Ammon's horn (tissue), 1 donor: ENCODE measurements at regions not wholly inside any gene's neighbourhood (a gene's known extent, or its start where the extent isn't known, plus 50 kb on each side); places are given as distances from the start of the nearest gene placed in this dataset.

Source experiments
- DNase-seq: peaks from one replicate; pipeline ENCODE4 v3.0.0-alpha.2; 2016; ENCODE audit warnings: low spot score

- DNase-seq: no peak
Observed at GRCh38 chr5:26227245-26227644, 811.1 kb downstream of the CDH9 start.

DNA sequence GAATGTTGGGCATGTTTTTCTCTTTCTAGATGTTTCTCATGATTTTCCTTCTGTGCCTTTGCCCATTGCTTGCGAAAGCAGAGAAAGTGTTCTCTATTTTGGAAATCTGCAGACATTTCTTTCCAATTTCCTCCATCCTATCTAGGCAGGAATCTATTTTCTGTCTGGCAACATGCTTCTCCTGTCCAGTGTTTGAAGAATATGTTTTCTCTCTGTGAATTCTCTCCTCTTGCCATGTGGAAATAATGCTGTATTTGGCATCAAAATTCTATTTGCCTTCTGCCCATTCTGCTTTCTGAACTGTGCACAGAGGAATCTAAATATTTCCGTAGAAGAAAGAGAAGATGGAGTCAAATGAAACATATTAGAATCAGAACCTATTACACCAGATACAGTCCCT lies 833.3 kb downstream of the CDH9 start:
- DNase-seq: no peak

DNA sequence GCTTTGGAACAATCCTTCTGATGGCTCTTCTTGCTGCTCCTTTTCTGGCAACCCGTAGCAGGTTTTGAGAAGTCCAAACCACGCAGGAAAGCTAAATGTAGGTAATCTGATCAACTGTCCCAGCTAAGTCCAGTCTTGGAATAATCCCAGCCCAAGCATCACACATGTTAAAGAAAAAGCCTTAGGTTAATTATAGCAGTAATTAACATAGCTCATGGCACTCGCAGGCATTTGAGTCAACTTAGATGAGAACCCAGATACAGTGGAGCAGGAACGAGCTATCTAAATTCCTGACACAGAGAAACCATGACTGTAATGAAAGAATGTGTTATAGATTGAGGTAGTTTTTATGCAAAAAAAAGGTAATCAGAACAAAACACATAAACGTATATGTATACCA lies 844.8 kb downstream of the CDH9 start:
- no peak for DNase-seq

- no peak for DNase-seq
Observed at GRCh38 chr5:26192486-26192885, 845.9 kb downstream of the CDH9 start.

DNA sequence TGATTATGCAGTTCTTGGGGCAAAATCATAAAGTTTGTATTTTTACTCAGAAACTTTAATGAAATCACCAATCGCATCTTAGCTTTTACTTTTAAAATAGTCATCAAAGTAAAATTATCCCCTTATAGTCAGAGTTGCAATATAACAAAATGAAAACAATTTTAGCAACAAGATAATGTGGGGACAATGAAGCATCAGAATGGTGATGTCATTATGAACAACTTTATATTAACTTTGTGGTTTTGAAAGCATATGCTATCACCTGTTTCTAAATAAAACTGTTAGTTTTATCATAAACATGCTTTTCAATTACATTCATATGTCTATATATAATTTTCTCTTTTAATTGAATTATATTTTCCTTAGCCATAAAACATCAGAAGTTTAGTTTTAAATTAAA lies 856.8 kb downstream of the CDH9 start:
- no peak for DNase-seq

GRCh38 chr5:26148569-26149107 lies 889.7 kb downstream of the CDH9 start:
- DNase-seq: no peak

DNA sequence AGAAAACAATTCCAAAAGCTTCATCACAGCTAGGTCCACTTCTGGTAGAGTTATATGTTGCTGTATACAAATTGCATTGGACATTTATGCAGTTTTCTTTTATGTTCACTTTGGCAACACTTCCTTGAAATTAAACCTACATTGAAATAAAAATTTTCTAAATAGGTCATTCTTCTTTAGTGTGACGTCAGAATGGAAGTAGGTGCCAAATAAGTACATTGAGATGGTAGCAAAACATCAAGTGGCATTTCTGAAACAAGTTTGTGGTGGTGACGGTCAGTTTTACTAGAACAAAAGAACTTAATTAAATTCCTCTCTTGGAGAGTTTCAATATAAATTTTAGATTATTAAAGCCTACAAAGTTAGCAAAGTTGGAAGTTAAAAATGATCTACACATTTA lies 895.1 kb downstream of the CDH9 start:
- DNase-seq: no peak

- peak; percentile 3 for DNase-seq
Observed at GRCh38 chr5:26121338-26121737, 917.0 kb downstream of the CDH9 start.

GRCh38 chr5:26104175-26104574 lies 934.2 kb downstream of the CDH9 start:
- no peak for DNase-seq

- no peak for DNase-seq
Observed at GRCh38 chr5:26060212-26060611, 978.2 kb downstream of the CDH9 start.

- DNase-seq: no peak
Observed at GRCh38 chr5:26054594-26054993, 983.8 kb downstream of the CDH9 start.

DNA sequence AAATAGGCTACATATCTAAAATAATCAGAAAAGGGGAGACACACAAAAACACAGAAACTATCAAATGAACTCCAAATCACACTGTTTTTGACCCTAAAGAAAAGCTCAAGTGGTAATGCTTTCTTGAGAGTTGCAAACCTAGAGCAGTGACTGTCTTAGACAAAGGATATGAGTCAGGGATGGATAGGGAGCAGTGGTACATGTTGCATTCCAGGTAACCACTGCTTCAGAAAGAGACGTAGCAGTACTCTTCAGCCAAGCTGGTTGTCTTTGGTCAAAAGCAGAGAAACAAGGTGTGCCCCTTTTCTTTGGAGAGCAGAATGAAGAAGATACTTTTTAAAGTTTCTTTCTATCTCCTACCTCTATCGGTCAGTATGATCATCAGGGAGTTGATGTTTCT lies 1003.6 kb downstream of the CDH9 start:
- DNase-seq: no peak

GRCh38 chr5:26031481-26031880 lies 1006.9 kb downstream of the CDH9 start:
- DNase-seq: no peak

DNA sequence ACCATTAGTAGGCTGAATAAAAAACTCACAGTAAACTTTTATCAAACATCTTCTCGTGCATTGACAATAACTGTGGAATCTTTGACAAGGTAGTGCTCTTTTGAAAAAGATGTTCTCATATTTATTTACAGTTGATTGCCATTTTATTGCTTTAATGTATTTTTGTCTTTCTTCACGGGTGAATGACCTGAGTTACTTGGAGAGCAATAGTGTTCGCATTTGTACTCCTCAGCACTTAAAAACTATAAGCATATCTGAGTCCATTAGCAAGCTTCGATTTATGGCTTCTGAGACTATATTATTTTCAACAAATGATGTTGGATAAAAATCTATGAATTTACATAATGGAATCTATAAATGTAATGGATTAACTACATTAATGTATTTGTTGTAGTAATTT lies 1012.3 kb downstream of the CDH9 start:
- no peak for DNase-seq

DNA sequence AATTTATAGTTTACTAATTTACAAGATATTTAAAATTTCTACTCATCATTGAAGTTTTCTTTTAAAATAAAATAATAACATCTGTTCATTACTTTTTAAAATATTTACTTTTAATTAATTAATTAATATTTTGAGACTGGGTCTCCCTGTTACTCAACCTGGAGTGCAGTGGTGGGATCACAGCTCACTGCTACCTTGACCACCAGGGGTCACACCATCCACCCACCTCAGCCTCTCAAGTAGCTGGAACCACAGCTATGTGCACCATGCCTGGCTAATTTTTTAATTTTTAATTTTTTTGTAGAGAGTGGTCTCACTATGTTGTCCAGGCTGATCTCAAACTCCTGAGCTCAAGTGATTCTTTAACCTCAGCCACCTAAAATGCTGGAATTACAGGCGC lies 1013.6 kb downstream of the CDH9 start:
- no peak for DNase-seq

GRCh38 chr5:26023361-26023760 lies 1015.0 kb downstream of the CDH9 start:
- no peak for DNase-seq

DNA sequence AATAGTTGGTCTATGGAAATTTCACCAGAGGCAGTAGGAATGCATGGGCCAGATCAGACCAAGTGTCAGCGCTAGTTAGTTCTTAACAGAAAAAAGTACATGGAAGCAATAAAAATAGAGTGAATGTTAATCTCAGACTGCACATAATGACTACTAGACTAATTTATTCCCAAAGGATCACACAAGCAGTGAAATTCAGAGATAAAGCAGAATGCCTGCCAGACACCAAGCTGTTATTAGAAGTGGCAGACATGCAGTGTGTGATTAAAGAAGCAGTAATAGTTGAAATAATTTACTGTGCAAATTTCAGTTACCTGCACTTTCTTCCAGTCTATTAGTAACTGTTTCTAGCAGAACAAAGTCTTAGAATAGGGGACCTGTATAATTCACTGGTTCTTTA lies 1024.2 kb downstream of the CDH9 start:
- no peak for DNase-seq

- no peak for DNase-seq
Observed at GRCh38 chr5:26012078-26012477, 1026.3 kb downstream of the CDH9 start.

DNA sequence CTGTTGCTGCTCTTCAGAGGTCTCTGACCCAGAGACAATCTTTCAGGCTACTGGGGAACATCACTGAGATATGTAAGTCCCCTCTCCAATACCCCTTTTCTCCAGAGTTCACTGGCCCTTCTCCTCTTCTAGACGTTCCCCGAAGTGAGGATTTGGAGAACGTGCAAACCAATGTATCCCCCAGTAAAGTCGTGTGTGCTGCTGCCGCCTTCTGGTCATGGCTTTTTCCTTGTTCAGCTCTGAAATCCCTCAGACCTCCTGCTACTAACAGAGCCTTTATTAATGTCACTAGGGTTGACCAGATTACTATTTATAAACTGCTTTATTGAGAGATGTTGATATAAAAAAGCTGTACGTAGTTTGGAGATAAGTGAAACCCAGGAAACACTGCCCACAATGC lies 1028.6 kb downstream of the CDH9 start:
- DNase-seq: peak; percentile 14

DNA sequence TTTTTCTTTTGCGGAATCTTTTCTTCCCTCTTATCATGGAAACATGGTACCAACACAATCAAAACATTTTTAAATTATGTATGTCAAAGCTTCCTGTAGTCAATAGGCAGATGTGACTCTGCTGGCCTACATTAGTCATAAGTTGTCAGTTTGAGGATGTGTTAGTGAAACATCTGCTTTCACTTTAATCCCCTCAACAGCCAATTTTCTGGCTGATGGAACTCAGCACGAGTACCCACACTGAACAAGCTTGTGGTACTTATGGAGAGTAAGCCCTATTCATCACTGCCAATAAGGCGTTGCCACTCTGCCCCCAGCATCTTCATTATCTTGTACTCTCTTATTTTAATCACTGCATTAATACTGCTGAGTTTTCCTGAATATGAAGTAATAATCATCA lies 1034.4 kb downstream of the CDH9 start:
- DNase-seq: no peak

DNA sequence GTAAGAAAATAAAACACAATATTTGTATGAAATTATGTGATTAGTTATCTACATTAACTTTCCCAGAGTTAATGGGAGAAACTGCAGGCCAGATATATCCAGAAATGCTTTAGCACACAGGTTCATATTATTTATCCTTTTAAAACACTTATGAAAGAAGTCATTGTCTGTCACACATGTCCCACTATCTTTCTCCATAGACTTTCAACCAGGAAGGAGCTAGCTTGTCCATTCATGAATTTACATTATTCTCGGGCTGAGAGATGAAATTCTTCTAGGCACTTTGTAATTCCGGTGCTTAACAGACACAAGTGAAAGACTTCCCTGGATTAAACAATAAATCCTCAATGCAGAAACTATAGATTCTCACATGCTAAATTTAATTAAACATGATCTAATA lies 1043.2 kb downstream of the CDH9 start:
- DNase-seq: no peak

GRCh38 chr5:25993701-25994100 lies 1044.7 kb downstream of the CDH9 start:
- no peak for DNase-seq

- no peak for DNase-seq
Observed at GRCh38 chr5:25991639-25992038, 1046.7 kb downstream of the CDH9 start.

DNA sequence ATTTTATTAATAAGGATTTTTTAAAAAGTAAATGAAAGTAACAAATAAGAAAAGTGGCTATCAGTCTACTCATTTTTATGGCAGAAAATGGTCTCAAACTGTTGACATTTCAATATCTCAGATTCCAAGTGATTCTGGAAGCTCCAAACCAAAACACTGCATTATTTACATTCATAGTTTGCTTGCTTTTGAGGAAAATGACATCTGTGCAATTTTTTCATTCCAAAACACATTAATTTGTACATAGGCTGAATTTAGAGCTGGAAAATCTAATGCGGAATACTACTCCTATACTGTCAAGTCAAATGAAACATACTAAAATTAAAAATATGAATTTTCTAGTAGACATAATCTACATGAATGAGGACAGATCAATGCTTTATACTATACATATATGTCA lies 1047.6 kb downstream of the CDH9 start:
- no peak for DNase-seq

- DNase-seq: no peak
Observed at GRCh38 chr5:25979086-25979485, 1059.3 kb downstream of the CDH9 start.
